CMK (cell line): ENCODE measurements at regions not wholly inside any gene's neighbourhood (a gene's known extent, or its start where the extent isn't known, plus 50 kb on each side); places are given as distances from the start of the nearest gene placed in this dataset.

Experiments
- DNase-seq: peaks from one replicate; pipeline ENCODE4 v3.0.0-alpha.2; 2010; ENCODE audit warnings: low read depth

- DNase-seq = no peak
Observed at GRCh38 chr5:23072179-23072578, 219.0 kb upstream of the CDH12 start.

DNA sequence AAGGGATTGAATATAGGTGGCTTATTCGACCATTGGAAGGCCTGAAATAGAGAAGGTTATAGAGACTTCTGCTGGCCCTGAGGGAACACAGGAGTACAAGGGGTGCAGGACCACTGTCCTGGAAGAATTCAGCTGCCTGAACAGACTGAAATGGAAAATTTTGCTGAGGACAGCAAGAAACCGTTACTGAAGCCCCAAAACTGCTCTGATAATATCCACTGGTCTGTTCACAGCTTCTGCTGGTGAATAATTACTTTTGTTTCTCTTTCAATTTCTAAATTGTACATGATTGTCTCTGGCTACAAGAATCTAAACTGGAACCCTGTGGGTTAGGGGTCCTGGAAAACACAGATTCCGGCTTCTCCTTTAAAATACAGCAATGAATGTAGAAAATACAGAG lies 218.5 kb upstream of the CDH12 start:
- DNase-seq = no peak

- no peak for DNase-seq
Observed at GRCh38 chr5:23064710-23065109, 211.6 kb upstream of the CDH12 start.

DNA sequence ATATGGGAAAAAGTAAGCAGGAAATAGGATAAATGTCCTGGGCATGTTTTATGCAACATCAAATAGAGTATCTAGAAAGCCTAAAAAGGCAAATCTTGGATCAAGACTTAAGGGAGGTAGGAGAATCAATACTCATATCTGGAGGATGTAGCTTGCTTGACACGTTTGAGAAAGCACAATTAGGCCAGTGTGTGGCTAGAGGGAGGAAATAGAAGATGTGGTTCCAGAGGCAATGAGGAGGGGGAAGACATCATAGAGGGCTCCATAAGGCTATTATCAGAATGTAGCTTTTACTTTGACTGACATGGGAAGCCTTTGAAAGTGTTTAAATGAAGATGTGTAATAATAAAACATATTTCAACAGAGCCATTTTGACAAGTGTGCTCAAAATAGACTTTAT lies 200.7 kb upstream of the CDH12 start:
- no peak for DNase-seq

DNA sequence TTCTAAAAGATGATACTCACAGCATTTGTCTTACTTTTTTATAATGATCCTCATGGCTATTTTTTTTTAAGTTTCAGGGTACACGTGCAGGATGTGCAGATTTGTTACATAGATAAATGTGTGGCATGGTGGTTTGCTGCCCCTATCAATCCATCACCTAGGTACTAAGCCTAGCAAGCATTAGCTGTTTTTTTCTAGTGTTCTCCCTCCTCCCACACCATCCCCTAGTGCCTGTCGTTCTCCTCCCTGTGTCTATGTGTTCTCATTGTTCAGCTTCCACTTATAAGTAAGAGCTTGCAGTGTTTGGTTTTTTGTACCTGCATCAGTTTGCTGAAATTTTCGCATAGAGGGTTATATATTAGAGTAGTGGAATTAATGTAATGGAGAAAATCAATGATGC lies 189.1 kb upstream of the CDH12 start:
- DNase-seq = no peak

GRCh38 chr5:23035555-23036090 lies 182.5 kb upstream of the CDH12 start:
- no peak for DNase-seq

- DNase-seq = no peak
Observed at GRCh38 chr5:23033864-23034263, 180.7 kb upstream of the CDH12 start.

DNA sequence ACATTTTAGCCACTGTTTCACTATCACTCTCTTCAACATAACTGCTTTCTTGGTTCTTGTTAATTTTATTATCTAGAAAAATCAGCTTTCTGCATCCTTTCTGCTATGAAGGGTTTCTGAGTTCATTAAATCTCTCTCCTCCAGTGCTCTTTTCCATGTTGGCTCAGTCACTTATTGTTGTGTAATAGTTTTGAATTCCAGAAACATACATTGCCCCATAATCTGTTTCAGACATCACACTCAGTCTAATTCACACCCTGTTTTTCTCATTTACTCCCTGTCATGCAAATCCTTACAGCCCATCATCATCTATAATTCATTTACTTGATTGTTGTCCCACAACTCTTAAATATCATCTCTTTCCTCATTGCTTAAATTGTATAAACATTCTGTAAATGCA lies 176.1 kb upstream of the CDH12 start:
- no peak for DNase-seq

DNA sequence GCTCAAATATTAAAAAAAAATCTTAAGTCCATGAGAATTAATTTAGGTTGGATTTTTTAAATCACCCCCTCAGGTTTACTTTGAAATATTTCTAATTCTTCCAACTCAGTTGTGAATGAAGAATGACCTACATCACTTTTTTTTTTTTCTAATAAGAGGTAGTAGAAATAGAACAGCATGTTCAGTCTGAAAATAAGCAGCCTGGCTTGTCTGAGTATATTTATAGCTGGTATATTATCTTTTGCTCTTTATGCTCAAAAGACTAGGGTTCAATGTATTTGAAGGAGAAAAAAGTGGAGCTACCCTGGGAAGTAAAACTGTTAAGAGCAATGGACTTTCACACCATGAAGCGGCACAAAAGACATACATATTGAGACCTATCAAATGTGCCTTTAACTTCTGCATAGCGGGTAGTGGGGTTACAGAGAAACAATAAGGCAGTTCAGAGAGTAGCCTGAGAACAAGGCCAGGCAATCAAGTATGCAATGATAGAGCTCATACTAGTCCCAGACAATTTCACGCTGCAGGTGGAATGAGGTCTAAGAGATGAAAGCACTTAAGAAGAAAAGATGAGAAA lies 175.4 kb upstream of the CDH12 start:
- no peak for DNase-seq

DNA sequence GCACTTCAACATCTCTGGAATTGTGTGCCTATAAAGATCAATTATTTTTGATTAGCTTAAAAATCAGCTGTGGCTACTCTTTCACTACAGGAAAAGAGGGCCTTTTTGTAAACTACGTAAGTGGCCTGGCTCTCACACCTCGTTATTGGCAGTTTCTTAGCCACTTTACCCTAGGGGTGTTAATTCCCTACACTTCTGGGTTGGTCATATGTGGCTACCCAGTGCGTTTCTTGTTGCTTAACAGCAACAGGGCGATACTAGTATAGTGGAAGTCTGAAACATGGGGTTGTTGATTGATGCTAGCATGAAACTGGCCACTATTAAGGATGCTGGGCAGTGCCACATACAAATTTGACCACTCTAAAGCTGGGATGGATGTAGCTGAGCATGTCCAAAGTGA lies 174.7 kb upstream of the CDH12 start:
- no peak for DNase-seq

DNA sequence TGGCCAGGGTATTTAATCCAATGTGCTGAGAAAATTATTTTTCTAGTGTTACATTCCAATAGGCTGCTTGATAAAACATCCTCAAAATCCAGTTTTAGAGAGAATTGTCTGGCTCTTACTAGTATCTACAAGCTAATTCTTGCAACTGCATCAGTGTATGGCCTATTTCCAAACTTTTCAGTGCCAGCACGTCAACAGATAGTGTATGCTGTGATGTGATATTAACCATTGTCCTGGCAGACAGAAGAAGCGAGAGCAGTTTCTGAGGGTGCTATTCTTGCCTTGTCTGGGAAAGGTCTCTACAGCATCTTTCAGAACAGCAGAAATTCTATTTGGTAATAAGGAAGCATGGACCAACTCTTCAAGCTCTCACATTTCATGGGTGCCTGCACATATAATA lies 174.2 kb upstream of the CDH12 start:
- DNase-seq = no peak

- no peak for DNase-seq
Observed at GRCh38 chr5:23026252-23027170, 173.4 kb upstream of the CDH12 start.

GRCh38 chr5:23025629-23026233 lies 172.6 kb upstream of the CDH12 start:
- DNase-seq = no peak

- no peak for DNase-seq
Observed at GRCh38 chr5:23024470-23024869, 171.3 kb upstream of the CDH12 start.

DNA sequence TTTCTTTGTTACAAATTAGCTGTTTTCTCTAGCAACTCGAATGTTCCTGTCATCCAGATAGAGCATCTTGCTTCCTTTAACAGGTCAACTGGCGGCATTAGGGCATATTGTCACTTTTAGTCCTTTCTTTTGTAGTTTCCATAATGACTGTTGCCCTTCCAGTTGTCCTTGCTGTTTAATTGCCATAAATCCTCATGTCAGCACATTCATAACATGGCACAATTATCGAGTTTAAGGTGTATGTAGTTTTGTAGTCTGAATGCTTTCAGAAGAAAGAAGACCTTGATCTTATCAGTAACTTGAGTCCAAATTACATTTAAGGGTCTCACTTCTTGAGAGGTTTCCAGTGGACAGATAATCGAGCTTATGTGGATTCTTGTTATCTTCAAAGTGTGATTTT lies 161.7 kb upstream of the CDH12 start:
- DNase-seq = no peak

DNA sequence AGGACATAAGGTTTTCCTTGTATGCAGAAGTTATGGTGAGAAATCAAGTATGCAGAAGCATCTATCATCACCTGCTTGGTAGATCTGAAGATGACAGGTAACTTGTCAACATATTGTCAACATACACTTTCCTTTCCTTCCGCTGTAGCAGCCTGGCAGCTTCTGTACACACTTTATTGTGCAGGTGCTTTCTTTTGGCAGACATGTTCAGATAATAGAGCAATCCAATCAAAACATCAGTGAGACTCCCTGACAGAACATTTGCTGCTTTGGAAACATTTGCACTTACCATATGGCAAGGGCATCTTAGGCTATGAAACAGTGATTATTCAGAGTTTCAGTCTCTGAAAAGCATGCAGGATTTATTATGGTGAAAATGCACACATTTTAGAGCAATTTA lies 161.1 kb upstream of the CDH12 start:
- no peak for DNase-seq

DNA sequence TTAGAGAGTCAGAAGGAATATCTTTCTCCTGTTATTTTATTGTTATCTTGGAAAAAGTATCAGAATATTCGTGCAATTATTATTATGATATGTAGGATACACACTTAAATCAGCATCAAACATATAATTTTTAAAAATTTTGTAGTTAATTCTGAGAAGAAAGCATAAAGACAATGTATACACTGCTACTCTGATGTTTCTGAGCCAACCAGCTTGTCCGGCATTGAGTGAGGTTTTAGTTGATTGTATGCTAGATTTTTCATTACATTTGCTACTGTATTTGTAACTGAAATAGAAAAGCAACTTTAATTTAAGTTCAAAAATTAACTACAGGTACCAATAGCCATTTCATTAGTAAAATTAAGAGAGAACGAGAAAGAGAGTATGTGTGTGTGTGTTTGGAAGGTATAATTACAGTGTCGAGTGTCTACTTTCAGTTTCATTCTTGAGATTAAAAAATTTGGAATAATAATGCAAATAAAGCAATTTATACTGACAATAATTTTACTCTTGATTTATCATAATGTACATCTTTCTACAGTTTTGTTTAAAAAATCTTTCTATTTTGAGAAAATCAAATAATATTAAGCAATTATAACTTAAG lies 160.4 kb upstream of the CDH12 start:
- DNase-seq = no peak

DNA sequence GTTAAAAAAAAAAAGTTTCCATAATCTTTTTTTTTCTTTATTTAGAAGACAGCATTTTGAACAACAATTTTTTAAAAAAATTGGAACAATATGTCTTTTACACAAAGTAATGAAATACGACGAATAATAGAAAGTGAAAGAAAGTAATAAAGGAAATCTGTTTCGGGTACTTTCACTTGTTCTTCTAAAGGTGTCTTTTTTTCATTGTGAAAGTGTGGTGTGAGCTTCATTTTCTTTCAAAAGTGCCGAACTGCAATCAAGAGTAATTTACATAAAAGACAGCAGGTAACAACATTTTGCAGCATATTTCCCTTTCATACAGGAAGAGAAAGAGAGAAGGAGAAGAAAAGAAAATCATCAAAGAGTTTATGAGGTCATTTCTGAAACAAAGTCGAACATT lies 159.7 kb upstream of the CDH12 start:
- no peak for DNase-seq

- DNase-seq = no peak
Observed at GRCh38 chr5:23007762-23008161, 154.6 kb upstream of the CDH12 start.

DNA sequence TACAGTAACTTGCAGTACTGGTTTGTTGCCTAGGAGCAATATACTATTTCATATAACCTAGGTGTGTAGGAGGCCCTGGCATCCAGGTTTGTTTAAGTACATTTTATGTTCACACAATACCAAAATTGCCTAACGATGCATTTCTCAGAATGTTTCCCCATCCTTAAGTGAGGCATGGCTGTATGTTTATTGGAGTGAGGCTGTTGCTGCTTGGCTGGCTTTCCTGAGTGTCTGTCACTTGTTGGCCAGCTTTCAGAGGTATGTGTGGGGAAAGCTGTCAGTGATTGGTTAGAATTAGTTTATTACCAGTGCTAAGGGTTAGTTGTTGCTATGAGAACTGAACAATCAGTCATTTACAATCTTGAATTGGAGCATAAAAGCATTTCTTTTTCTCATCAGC lies 154.1 kb upstream of the CDH12 start:
- no peak for DNase-seq

DNA sequence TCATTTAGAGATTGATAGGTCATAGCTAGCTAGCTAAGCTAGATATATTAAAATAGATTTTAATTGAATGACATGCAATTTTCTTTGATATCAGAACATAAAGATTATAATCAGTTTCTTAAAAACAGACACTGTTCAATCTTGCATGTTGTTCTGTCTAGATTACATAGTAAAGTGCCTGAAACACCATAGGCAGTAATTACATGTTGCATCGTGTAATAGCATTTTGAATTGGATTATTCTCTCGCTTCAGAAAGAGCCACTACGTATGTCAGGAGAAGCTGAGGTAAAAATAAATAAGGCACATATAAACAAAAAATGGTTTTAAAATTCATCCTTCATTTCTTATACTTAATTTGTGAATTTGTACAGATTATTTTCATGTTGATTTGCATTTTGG lies 148.0 kb upstream of the CDH12 start:
- no peak for DNase-seq

DNA sequence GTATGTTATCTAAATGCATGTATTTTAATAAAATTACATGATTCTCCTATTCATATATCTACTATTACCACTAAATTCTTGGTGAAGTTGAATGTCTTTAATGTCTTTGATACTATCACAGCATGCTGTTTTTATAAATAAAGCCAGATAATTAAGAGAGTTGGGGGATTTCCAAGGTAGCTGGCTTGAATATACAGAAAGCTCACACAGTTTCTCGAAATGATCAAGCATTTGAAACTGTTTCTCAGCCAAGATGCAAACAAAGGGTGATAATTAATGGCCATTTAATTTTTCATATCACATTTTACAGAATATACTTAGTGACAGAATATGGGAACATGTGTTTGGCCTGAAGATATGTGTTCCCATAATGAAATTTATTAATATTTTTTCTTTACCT lies 145.6 kb upstream of the CDH12 start:
- DNase-seq = no peak

GRCh38 chr5:22998362-22998761 lies 145.2 kb upstream of the CDH12 start:
- DNase-seq = no peak
